ENCODE measurements at regions not wholly inside any gene's neighbourhood (a gene's known extent, or its start where the extent isn't known, plus 50 kb on each side); places are given as distances from the start of the nearest gene placed in this dataset.

- TF ChIP-seq, protein P1, sequence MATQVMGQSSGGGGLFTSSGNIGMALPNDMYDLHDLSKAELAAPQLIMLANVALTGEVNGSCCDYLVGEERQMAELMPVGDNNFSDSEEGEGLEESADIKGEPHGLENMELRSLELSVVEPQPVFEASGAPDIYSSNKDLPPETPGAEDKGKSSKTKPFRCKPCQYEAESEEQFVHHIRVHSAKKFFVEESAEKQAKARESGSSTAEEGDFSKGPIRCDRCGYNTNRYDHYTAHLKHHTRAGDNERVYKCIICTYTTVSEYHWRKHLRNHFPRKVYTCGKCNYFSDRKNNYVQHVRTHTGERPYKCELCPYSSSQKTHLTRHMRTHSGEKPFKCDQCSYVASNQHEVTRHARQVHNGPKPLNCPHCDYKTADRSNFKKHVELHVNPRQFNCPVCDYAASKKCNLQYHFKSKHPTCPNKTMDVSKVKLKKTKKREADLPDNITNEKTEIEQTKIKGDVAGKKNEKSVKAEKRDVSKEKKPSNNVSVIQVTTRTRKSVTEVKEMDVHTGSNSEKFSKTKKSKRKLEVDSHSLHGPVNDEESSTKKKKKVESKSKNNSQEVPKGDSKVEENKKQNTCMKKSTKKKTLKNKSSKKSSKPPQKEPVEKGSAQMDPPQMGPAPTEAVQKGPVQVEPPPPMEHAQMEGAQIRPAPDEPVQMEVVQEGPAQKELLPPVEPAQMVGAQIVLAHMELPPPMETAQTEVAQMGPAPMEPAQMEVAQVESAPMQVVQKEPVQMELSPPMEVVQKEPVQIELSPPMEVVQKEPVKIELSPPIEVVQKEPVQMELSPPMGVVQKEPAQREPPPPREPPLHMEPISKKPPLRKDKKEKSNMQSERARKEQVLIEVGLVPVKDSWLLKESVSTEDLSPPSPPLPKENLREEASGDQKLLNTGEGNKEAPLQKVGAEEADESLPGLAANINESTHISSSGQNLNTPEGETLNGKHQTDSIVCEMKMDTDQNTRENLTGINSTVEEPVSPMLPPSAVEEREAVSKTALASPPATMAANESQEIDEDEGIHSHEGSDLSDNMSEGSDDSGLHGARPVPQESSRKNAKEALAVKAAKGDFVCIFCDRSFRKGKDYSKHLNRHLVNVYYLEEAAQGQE (IDR thresholded peaks at IDR 0.05) = peak; percentile 15
- peak; percentile 84 for TF ChIP-seq SP1 (IDR thresholded peaks at IDR 0.05)
Measured at GRCh38 chr17:77429969-77430752, 289.4 kb downstream of the SEC14L1 start (continued).

- Histone ChIP-seq H3K27ac (ENCODE audit: low read depth in 1 of 2, low read length in 2 of 2) (no peak overlapping the region), H3K27me3 (ENCODE audit: control insufficient read depth in 4 of 4, insufficient read depth in 4 of 4, low read length in 3 of 4) (no peaks in the 10 kb centered on the region), H3K36me3 (ENCODE audit: control insufficient read depth in 4 of 4, insufficient read depth in 3 of 4, low read depth in 1 of 4, low read length in 3 of 4) (no peaks in the 10 kb centered on the region), H3K4me3 (ENCODE audit: low read depth in 1 of 3, low read length in 3 of 3) (no peak overlapping the region), H3K9me3 (ENCODE audit: control insufficient read depth in 4 of 4, low read length in 3 of 4) (no peaks in the 10 kb centered on the region), H3K9ac (ENCODE audit: low read depth in 1 of 2, low read length in 2 of 2) (no peak overlapping the region), H3K4me1 (ENCODE audit: control insufficient read depth in 4 of 4, insufficient read depth in 4 of 4, low read length in 3 of 4) (peaks cover 21 to 71% (median 40%) of the 10 kb centered on the region in 4 donors)
- DNase-seq (ENCODE audit: low spot score) = no peak
- WGBS = 91% methylated on average over 16 of the region's 16 CpGs
- TF ChIP-seq FOXA1 (IDR thresholded peaks at IDR 0.05) = no peak
- TF ChIP-seq HNF4A (conservative IDR thresholded peaks at IDR 0.05) = peak; percentile 10 to 36
Measured at GRCh38 chr17:77432034-77432661, 291.4 kb downstream of the SEC14L1 start.

DNA sequence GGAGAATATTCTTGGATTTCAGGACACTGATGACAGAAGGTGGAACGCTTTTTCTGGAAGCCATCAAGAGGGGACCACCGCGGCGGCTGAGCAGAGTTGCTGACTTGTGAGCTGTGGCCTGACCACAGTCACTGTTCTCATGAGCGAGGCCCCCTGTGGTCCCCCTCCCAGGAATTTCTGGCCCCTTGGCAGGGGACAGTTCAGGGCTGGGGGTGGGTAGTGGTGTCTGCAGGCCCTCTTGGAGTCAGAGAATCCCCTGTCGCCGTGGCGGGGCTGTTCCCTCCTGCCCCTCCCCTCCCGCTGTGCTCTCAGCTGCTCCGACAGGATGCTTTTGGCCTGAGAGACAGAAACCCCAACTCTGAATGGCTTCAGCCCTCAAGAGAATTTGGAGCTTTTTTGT lies 292.0 kb downstream of the SEC14L1 start:
- Histone ChIP-seq H3K4me1 (ENCODE audit: control insufficient read depth in 4 of 4, insufficient read depth in 4 of 4, low read length in 3 of 4) (peaks cover 21 to 70% (median 35%) of the 10 kb centered on the region in 4 donors), H3K27me3 (ENCODE audit: control insufficient read depth in 4 of 4, insufficient read depth in 4 of 4, low read length in 3 of 4) (no peaks in the 10 kb centered on the region), H3K36me3 (ENCODE audit: control insufficient read depth in 4 of 4, insufficient read depth in 3 of 4, low read depth in 1 of 4, low read length in 3 of 4) (no peaks in the 10 kb centered on the region), H3K4me3 (ENCODE audit: low read depth in 1 of 3, low read length in 3 of 3) (no peak overlapping the region), H3K9ac (ENCODE audit: low read depth in 1 of 2, low read length in 2 of 2) (no peak overlapping the region), H3K27ac (ENCODE audit: low read depth in 1 of 2, low read length in 2 of 2) (no peak overlapping the region), H3K9me3 (ENCODE audit: control insufficient read depth in 4 of 4, low read length in 3 of 4) (no peaks in the 10 kb centered on the region)
- WGBS = 88% methylated on average over 10 of the region's 10 CpGs
- no peak for TF ChIP-seq HNF4A (conservative IDR thresholded peaks at IDR 0.05)
- no peak for TF ChIP-seq TAF1 (conservative IDR thresholded peaks at IDR 0.05)
- TF ChIP-seq FOXA2 (IDR thresholded peaks at IDR 0.05) = no peak
- no peak for DNase-seq (ENCODE audit: low spot score)

DNA sequence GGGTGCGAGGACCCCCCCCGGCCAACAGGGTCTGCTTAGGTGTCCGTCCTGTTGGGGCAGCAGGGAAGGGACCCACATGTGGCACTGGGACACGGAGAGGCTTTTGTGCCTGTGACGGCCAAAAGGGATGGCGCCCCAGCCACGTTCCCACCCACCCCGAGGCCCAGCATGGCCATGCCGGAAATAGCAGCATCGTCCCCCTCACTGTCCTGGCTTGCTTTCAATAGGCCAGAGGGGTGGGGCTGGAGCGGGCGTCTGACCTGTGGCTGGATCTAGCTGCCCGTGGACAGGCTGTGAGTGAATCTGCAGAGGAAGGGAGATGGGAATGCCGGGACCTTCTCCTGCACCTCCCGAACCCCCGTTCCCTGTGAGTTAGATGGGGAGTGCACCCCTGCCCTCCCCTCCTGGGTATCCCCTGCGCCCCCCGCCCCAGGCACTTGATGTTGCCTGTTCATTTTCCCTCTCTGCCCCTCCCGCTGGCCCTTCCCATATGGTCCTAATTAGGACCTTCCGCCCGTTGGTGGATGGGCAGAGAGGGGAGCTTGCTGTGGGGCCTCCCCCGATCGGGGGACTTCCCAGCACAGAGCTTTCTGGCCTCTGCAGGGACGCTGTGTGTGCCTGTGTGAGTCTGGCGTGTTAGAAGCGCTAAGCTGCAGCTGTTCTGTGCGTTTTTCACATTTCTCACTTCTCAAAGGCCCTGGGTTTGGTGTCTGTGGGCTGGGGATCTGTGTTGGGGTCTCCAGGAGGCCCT lies 292.8 kb downstream of the SEC14L1 start:
- H3K27ac ChIP-seq (ENCODE audit: low read depth in 1 of 2, low read length in 2 of 2) = peak overlapping the region in 1 of 2 donors; percentile 22
- H3K36me3 ChIP-seq (ENCODE audit: control insufficient read depth in 4 of 4, insufficient read depth in 3 of 4, low read depth in 1 of 4, low read length in 3 of 4) = no peaks in the 10 kb centered on the region
- H3K4me1 ChIP-seq (ENCODE audit: control insufficient read depth in 4 of 4, insufficient read depth in 4 of 4, low read length in 3 of 4) = peaks cover 17 to 70% (median 27%) of the 10 kb centered on the region in 4 donors
- no peak for TF ChIP-seq JUND (IDR thresholded peaks at IDR 0.05)
- no peaks in the 10 kb centered on the region for H3K27me3 ChIP-seq (ENCODE audit: control insufficient read depth in 4 of 4, insufficient read depth in 4 of 4, low read length in 3 of 4)
- no peak for DNase-seq (ENCODE audit: low spot score)
- WGBS = 81% methylated on average over 27 of the region's 27 CpGs
- H3K4me3 ChIP-seq (ENCODE audit: low read depth in 1 of 3, low read length in 3 of 3) = no peak overlapping the region
- H3K9ac ChIP-seq (ENCODE audit: low read depth in 1 of 2, low read length in 2 of 2) = no peak overlapping the region
- H3K9me3 ChIP-seq (ENCODE audit: control insufficient read depth in 4 of 4, low read length in 3 of 4) = no peaks in the 10 kb centered on the region

Data from liver (tissue), 7 donors.